ENCODE measurements at regions not wholly inside any gene's neighbourhood (a gene's known extent, or its start where the extent isn't known, plus 50 kb on each side); places are given as distances from the start of the nearest gene placed in this dataset.
"Not testable (repeated sequence)": the region's sequence is repeated elsewhere in the genome, so short reads cannot be mapped to it uniquely, and the experiment has no call there.

DNA sequence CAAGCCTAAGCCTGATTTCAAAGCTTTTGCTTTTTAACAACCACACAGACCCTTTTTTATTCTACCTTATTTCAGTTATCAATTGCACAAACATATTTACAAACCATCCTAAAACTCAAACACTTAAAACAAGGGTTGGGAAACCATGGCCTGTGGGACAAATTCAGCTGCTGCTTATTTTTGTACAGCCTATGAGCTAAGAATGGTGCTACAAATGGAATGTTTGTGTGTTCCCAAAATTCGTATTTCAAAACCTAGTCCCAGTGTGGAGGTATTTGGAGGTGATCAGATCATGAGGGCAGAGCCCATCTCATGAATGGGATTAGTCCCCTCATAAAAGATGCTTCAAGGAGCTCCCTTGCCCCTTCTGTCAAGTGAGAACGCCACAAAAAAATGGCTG lies 51.1 kb upstream of the MTLN start:
- TF ChIP-seq POLR2A (IDR thresholded peaks at IDR 0.05; ENCODE audit: low read depth, low read length); TAF1 (IDR thresholded peaks at IDR 0.05; ENCODE audit: low read depth, low read length); POLR2AphosphoS5 (IDR thresholded peaks at IDR 0.05; ENCODE audit: low read depth, low read length); PAX5 (IDR thresholded peaks at IDR 0.05; ENCODE audit: insufficient read depth, low read length, severe bottlenecking): not testable (repeated sequence)

Measured in GM12891 (cell line).